Left ventricle myocardium inferior (tissue), 1 donor: ENCODE measurements at regions not wholly inside any gene's neighbourhood (a gene's known extent, or its start where the extent isn't known, plus 50 kb on each side); places are given as distances from the start of the nearest gene placed in this dataset.

Source experiments
- DNase-seq: peaks from one replicate; pipeline ENCODE4 v3.0.0-alpha.2; 2020
- H3K27ac ChIP-seq: fragments of 200-600 bp; replicated peaks from 2 replicates; pipeline ENCODE4 v1.8.0; 2021
- H3K27me3 ChIP-seq: fragments of 200-600 bp; 2 replicates; pipeline ENCODE4 v1.8.0; 2021; ENCODE audit warnings: low read depth
- H3K36me3 ChIP-seq: fragments of 200-600 bp; 2 replicates; pipeline ENCODE4 v1.8.0; 2021
- H3K4me1 ChIP-seq: fragments of 200-600 bp; 2 replicates; pipeline ENCODE4 v1.8.0; 2021
- H3K4me3 ChIP-seq: fragments of 200-600 bp; 2 replicates; pipeline ENCODE4 v1.8.0; 2021; ENCODE audit warnings: mild to moderate bottlenecking, moderate library complexity
- H3K9me3 ChIP-seq: fragments of 200-600 bp; replicated peaks from 2 replicates; pipeline ENCODE4 v1.8.0; 2021
- CTCF ChIP-seq: fragments of 200-600 bp; IDR thresholded peaks from 2 replicates; pipeline ENCODE4 v1.8.0; 2021; ENCODE audit warnings: antibody characterized with exemption, mild to moderate bottlenecking, borderline replicate concordance
- intact Hi-C: fragments of 100-400 bp; cut with micrococcal nuclease; formaldehyde crosslinking; loops from one replicate; pipeline ENCODE4 v1.11.0; 2022
- donor health status: DM: no; HTN: yes; CAD: no; lungs with severe emphysema.

GRCh38 chr11:122187373-122188165, 71.6 kb upstream of the BLID start:
- peaks cover 7% of the 10 kb centered on the region for H3K4me1 ChIP-seq
- no peak overlapping the region for H3K4me3 ChIP-seq
- no peaks in the 10 kb centered on the region for H3K27me3 ChIP-seq
- H3K9me3 ChIP-seq: peaks cover 18% of the 10 kb centered on the region
- H3K36me3 ChIP-seq: no peaks in the 10 kb centered on the region
- TF ChIP-seq CTCF: no peak
- no peak for DNase-seq
- H3K27ac ChIP-seq: no peak overlapping the region
- intact Hi-C loops: no loop called here

GRCh38 chr11:122186439-122187080, 70.5 kb upstream of the BLID start:
- no peak for TF ChIP-seq CTCF
- intact Hi-C loops: no loop called here
- H3K27ac ChIP-seq: no peak overlapping the region

GRCh38 chr11:122183933-122184332, 67.9 kb upstream of the BLID start:
- Histone ChIP-seq H3K36me3 (no peaks in the 10 kb centered on the region), H3K27me3 (no peaks in the 10 kb centered on the region), H3K9me3 (peaks cover 18% of the 10 kb centered on the region), H3K27ac (no peak overlapping the region), H3K4me1 (peaks cover 15% of the 10 kb centered on the region), H3K4me3 (no peak overlapping the region)
- DNase-seq: no peak
- TF ChIP-seq CTCF: no peak
- intact Hi-C loops: no loop called here

More at GRCh38 chr11:122186439-122187080, 70.5 kb upstream of the BLID start:
- peaks cover 7% of the 10 kb centered on the region for H3K4me1 ChIP-seq
- no peak overlapping the region for H3K4me3 ChIP-seq
- H3K9me3 ChIP-seq: peaks cover 18% of the 10 kb centered on the region
- DNase-seq: no peak
- H3K36me3 ChIP-seq: no peaks in the 10 kb centered on the region
- no peaks in the 10 kb centered on the region for H3K27me3 ChIP-seq

- intact Hi-C loops: no loop called here
- peaks cover 15% of the 10 kb centered on the region for H3K4me1 ChIP-seq
- no peak overlapping the region for H3K27ac ChIP-seq
- DNase-seq: no peak
- no peaks in the 10 kb centered on the region for H3K27me3 ChIP-seq
- no peak for TF ChIP-seq CTCF
- H3K36me3 ChIP-seq: no peaks in the 10 kb centered on the region
- no peak overlapping the region for H3K4me3 ChIP-seq
- H3K9me3 ChIP-seq: peaks cover 18% of the 10 kb centered on the region
Measured at GRCh38 chr11:122181893-122182292, 65.9 kb upstream of the BLID start.

- no peak for TF ChIP-seq CTCF
- intact Hi-C loops: no loop called here
- Histone ChIP-seq H3K9me3 (peaks cover 14% of the 10 kb centered on the region), H3K27me3 (no peaks in the 10 kb centered on the region), H3K4me3 (no peak overlapping the region), H3K36me3 (no peaks in the 10 kb centered on the region), H3K27ac (no peak overlapping the region), H3K4me1 (peaks cover 15% of the 10 kb centered on the region)
- DNase-seq: no peak
Measured at GRCh38 chr11:122181372-122181771, 65.4 kb upstream of the BLID start.
